SK-N-SH (cell line): ENCODE measurements at regions not wholly inside any gene's neighbourhood (a gene's known extent, or its start where the extent isn't known, plus 50 kb on each side); places are given as distances from the start of the nearest gene placed in this dataset.
A peak's percentile ranks its signal among the peaks of the same experiment; 100 is the strongest.

ENCODE experiments used
- CTCF ChIA-PET: fragments of 300-600, 350-600 bp; formaldehyde crosslinking; extraction: SDS; loops from one replicate; lab custom pipeline; 2021; lab: Yijun Ruan, JAX
- POLR2A ChIA-PET: fragments of 350-600 bp; sonication (Branson Sonifier 250); formaldehyde crosslinking; extraction: SDS; loops from one replicate; lab custom pipeline; 2020; ENCODE audit warnings: antibody characterized with exemption, inconsistent platforms; lab: Yijun Ruan, JAX
- DNase-seq: peaks from one replicate; pipeline ENCODE4 v3.0.0; 2012
- H2AFZ ChIP-seq: fragments of 200-600 bp; sonication (generic); 2 replicates; pipeline ENCODE4 v1.8.1; 2016; ENCODE audit warnings: antibody characterized with exemption, mild to moderate bottlenecking, low read depth
- H3F3A ChIP-seq: fragments of 200-600 bp; sonication (generic); replicated peaks from 2 replicates; pipeline ENCODE3; 2016; ENCODE audit warnings: antibody characterized with exemption, mild to moderate bottlenecking; ENCODE audit not compliant: insufficient read depth
- H3K27ac ChIP-seq, 2 experiments: fragments of 200-500 bp in 1 of 2; fragments of 200-600 bp in 1 of 2; sonication (Bioruptor generic) in 1 of 2; sonication (generic), shearing (Covaris generic) in 1 of 2; 2 replicates each; pipeline versions ENCODE4 v1.5.1 to v1.6.1; 2014 to 2016; ENCODE audit warnings: low read depth in 2 of 2, inconsistent platforms in 1 of 2, low read length in 1 of 2, mild to moderate bottlenecking in 1 of 2, mixed read lengths in 1 of 2
- H3K27me3 ChIP-seq: fragments of 200-600 bp; sonication (generic), shearing (Covaris generic); 2 replicates; pipeline ENCODE4 v1.6.1; 2016; ENCODE audit warnings: mixed run types; ENCODE audit not compliant: insufficient read depth
- H3K36me3 ChIP-seq, 2 experiments: fragments of 200-500 bp in 1 of 2; fragments of 200-600 bp in 1 of 2; sonication (Bioruptor generic) in 1 of 2; sonication (generic) in 1 of 2; replicated peaks in 1 of 2; 2 replicates each; pipeline versions ENCODE3 to v1.5.1; 2014 to 2016; ENCODE audit warnings: low read length in 1 of 2, mild to moderate bottlenecking in 1 of 2; ENCODE audit not compliant: insufficient read depth in 2 of 2, control insufficient read depth in 1 of 2
- H3K4me1 ChIP-seq, 2 experiments: fragments of 200-500 bp in 1 of 2; fragments of 200-600 bp in 1 of 2; sonication (Bioruptor generic) in 1 of 2; sonication (generic), shearing (Covaris generic) in 1 of 2; 2 replicates each; pipeline versions ENCODE4 v1.5.1 to v1.6.1; 2014 to 2016; ENCODE audit warnings: low read depth in 1 of 2, low read length in 1 of 2, mixed run types in 1 of 2; ENCODE audit not compliant: insufficient read depth in 2 of 2, control insufficient read depth in 1 of 2
- H3K4me2 ChIP-seq: fragments of 200-600 bp; sonication (generic), shearing (Covaris generic); 2 replicates; pipeline ENCODE4 v1.6.1; 2017; ENCODE audit warnings: mixed run types
- H3K4me3 ChIP-seq, 2 experiments: fragments of 200-500 bp in 1 of 2; fragments of 200-600 bp in 1 of 2; sonication (Bioruptor generic) in 1 of 2; sonication (generic), shearing (Covaris generic) in 1 of 2; 2 replicates each; pipeline versions ENCODE4 v1.5.1 to v1.8.1; 2014 to 2016; ENCODE audit warnings: low read depth in 2 of 2, inconsistent platforms in 1 of 2, low read length in 1 of 2, mild to moderate bottlenecking in 1 of 2, mixed read lengths in 1 of 2, moderate library complexity in 1 of 2
- H3K79me2 ChIP-seq: fragments of 200-600 bp; sonication (generic); 2 replicates; pipeline ENCODE4 v1.8.1; 2017; ENCODE audit warnings: mild to moderate bottlenecking; ENCODE audit not compliant: insufficient read depth
- H3K9ac ChIP-seq: fragments of 200-600 bp; sonication (generic); 2 replicates; pipeline ENCODE4 v1.6.1; 2017; ENCODE audit warnings: mixed run types
- H3K9me2 ChIP-seq: fragments of 200-600 bp; sonication (generic); 2 replicates; pipeline ENCODE4 v1.6.1; 2017; ENCODE audit warnings: mixed run types
- H3K9me3 ChIP-seq: fragments of 200-600 bp; sonication (generic); 2 replicates; pipeline ENCODE4 v1.6.1; 2017; ENCODE audit warnings: mixed run types, mild to moderate bottlenecking, moderate library complexity
- H4K20me1 ChIP-seq: fragments of 200-600 bp; sonication (generic); 2 replicates; pipeline ENCODE4 v1.6.1; 2017; ENCODE audit warnings: mild to moderate bottlenecking, mixed run types; ENCODE audit not compliant: insufficient read depth
- CHD2 ChIP-seq: fragments of 150-350 bp; IDR thresholded peaks from 2 replicates; pipeline ENCODE4 v1.6.1; 2018; ENCODE audit warnings: low read length; ENCODE audit not compliant: partially characterized antibody
- CTCF ChIP-seq: fragments of 200-600 bp; sonication (generic); IDR thresholded peaks from 2 replicates; pipeline ENCODE4 v1.6.1; 2017; ENCODE audit warnings: antibody characterized with exemption, mild to moderate bottlenecking, moderate library complexity
- EP300 ChIP-seq, 2 experiments: IDR thresholded peaks; 2 replicates each; pipeline versions ENCODE4 v1.4.0 to v1.6.1; 2012; ENCODE audit warnings: borderline replicate concordance in 1 of 2, low read depth in 1 of 2, low read length in 1 of 2
- EZH2phosphoT487 ChIP-seq: fragments of 200-600 bp; sonication (generic); IDR thresholded peaks from 2 replicates; pipeline ENCODE4 v1.6.1; 2017; ENCODE audit warnings: low read depth, mixed run types, mild to moderate bottlenecking, antibody characterized with exemption, moderate library complexity, borderline replicate concordance
- FOSL2 ChIP-seq: IDR thresholded peaks from 2 replicates; pipeline ENCODE4 v1.4.0; 2012; ENCODE audit warnings: low read depth, mild to moderate bottlenecking, moderate library complexity, borderline replicate concordance
- FOXM1 ChIP-seq: IDR thresholded peaks from 2 replicates; pipeline ENCODE4 v1.4.0; 2012; ENCODE audit warnings: low read depth, mild to moderate bottlenecking
- GABPA ChIP-seq: IDR thresholded peaks from 2 replicates; pipeline ENCODE4 v1.4.0; 2012; ENCODE audit warnings: low read depth, mild to moderate bottlenecking
- GATA2 ChIP-seq: sonication (generic); formaldehyde crosslinking; IDR thresholded peaks from 2 replicates; pipeline ENCODE4 v1.5.0; 2020; ENCODE audit warnings: mild to moderate bottlenecking, missing genetic modification reagents
- MEF2A ChIP-seq: IDR thresholded peaks from 2 replicates; pipeline ENCODE4 v1.4.0; 2012; ENCODE audit warnings: low read depth, borderline replicate concordance
- PBX3 ChIP-seq: IDR thresholded peaks from 2 replicates; pipeline ENCODE4; 2012
- POLR2AphosphoS5 ChIP-seq: IDR thresholded peaks from 2 replicates; pipeline ENCODE4 v1.6.1; 2012; ENCODE audit warnings: low read depth, low read length
- RXRA ChIP-seq: IDR thresholded peaks from 2 replicates; pipeline ENCODE4 v1.4.0; 2012; ENCODE audit warnings: low read depth, mild to moderate bottlenecking, borderline replicate concordance
- SMC3 ChIP-seq: IDR thresholded peaks from 2 replicates; pipeline ENCODE4 v1.6.1; 2012; ENCODE audit warnings: low read depth, low read length, improper control_type of control experiment
- TAF1 ChIP-seq: IDR thresholded peaks from 2 replicates; pipeline ENCODE4 v1.6.1; 2012; ENCODE audit warnings: low read depth, mild to moderate bottlenecking, low read length, moderate library complexity, borderline replicate concordance
- TCF12 ChIP-seq: IDR thresholded peaks from 2 replicates; pipeline ENCODE4 v1.4.0; 2012
- TEAD4 ChIP-seq: IDR thresholded peaks from 2 replicates; pipeline ENCODE4 v1.4.0; 2012; ENCODE audit warnings: mild to moderate bottlenecking, borderline replicate concordance; ENCODE audit not compliant: insufficient read depth
- USF2 ChIP-seq: fragments of 150-350 bp; IDR thresholded peaks from 2 replicates; pipeline ENCODE4 v1.6.1; 2017; ENCODE audit warnings: antibody characterized with exemption, low read length, low read depth, borderline replicate concordance
- YY1 ChIP-seq: IDR thresholded peaks from 2 replicates; pipeline ENCODE4 v1.4.0; 2012; ENCODE audit warnings: low read depth, mild to moderate bottlenecking
- WGBS: methylation state at CpG from one replicate; pipeline ENCODE4 v1.1.6; 2017; ENCODE audit warnings: low lambda C conversion rate; 5-methylcytosine and 5-hydroxymethylcytosine counted together

GRCh38 chr18:24543086-24543794 lies 82.8 kb downstream of the HRH4 start:
- Histone ChIP-seq H3K9ac (no peak overlapping the region), H3K9me3 (no peaks in the 10 kb centered on the region), H4K20me1 (no peaks in the 10 kb centered on the region)
- WGBS, result 36% methylated on average over 4 of the region's 4 CpGs
- CTCF ChIA-PET, result interaction anchor here (0.7 to 13.2 kb wide), 30 partner anchors 8 to 1352 kb away, joined by 3 to 125 read pairs (median 4); no protein-coding TSS in a partner anchor
- no peak for DNase-seq
- TF ChIP-seq GABPA (no peak), GATA2 (CRISPR knock-in tag) (no peak), MEF2A (no peak), PBX3 (no peak), POLR2AphosphoS5 (no peak), USF2 (no peak), CTCF (no peak), SMC3 (no peak)
- TF ChIP-seq, all 33 proteins: peak for 0
- H3K4me2 ChIP-seq, result no peak overlapping the region
- no peak overlapping the region for H2AFZ ChIP-seq
- peaks cover 0 to 10% of the 10 kb centered on the region in 2 experiments; a peak in 2 of 4 replicates for H3K4me1 ChIP-seq
- H3K4me3 ChIP-seq, result no peak overlapping the region
- no peak overlapping the region for H3K27ac ChIP-seq
- POLR2A ChIA-PET, result no interaction called here
- no peaks in the 10 kb centered on the region; the same call in 1 of the 2 replicates for H3K27me3 ChIP-seq
- no peaks in the 10 kb centered on the region for H3K79me2 ChIP-seq
- no peaks in the 10 kb centered on the region for H3K36me3 ChIP-seq
- no peaks in the 10 kb centered on the region for H3K9me2 ChIP-seq
- H3F3A ChIP-seq, result no peaks in the 10 kb centered on the region

- no peak overlapping the region for H3K4me2 ChIP-seq
- no peak overlapping the region for H3K9ac ChIP-seq
- peaks cover 0 to 5% of the 10 kb centered on the region in 2 experiments; a peak in 2 of 4 replicates for H3K4me1 ChIP-seq
- no peaks in the 10 kb centered on the region for H3K9me2 ChIP-seq
- H3K9me3 ChIP-seq, result no peaks in the 10 kb centered on the region
- no peaks in the 10 kb centered on the region; the same call in 1 of the 2 replicates for H3K27me3 ChIP-seq
- POLR2A ChIA-PET, result no interaction called here
- H3K79me2 ChIP-seq, result no peaks in the 10 kb centered on the region
- H3K4me3 ChIP-seq, result no peak overlapping the region; a peak in 1 of 4 replicates
- no peaks in the 10 kb centered on the region for H3K36me3 ChIP-seq
- DNase-seq, result peak; percentile 39
- H2AFZ ChIP-seq, result no peak overlapping the region
- no peak overlapping the region for H3K27ac ChIP-seq
- CTCF ChIA-PET, result interaction anchor here (0.6 to 13.2 kb wide), 38 partner anchors 9 to 1351 kb away, joined by 3 to 125 read pairs (median 4); no protein-coding TSS in a partner anchor
- no peaks in the 10 kb centered on the region for H4K20me1 ChIP-seq
- WGBS, result 43% methylated on average over 6 of the region's 6 CpGs
- no peaks in the 10 kb centered on the region for H3F3A ChIP-seq
- TF ChIP-seq TCF12 (no peak), TAF1 (no peak), TEAD4 (no peak), EZH2phosphoT487 (no peak), USF2 (no peak), FOSL2 (no peak), SMC3 (peak; percentile 54; the same call in 1 of the 2 replicates), EP300 (IDR thresholded peaks at IDR 0.05; ENCODE audit: borderline replicate concordance in 1 of 2, low read depth in 1 of 2, low read length in 1 of 2) (no peak), CTCF (peak; percentile 52), POLR2AphosphoS5 (no peak), FOXM1 (no peak), YY1 (no peak), RXRA (no peak), CHD2 (no peak)
Measured at GRCh38 chr18:24543795-24544498, 83.5 kb downstream of the HRH4 start.
